GM15510 (cell line): ENCODE measurements at regions not wholly inside any gene's neighbourhood (a gene's known extent, or its start where the extent isn't known, plus 50 kb on each side); places are given as distances from the start of the nearest gene placed in this dataset.

Experiments
- POLR2A ChIP-seq: IDR thresholded peaks from 3 replicates; pipeline ENCODE4 v1.6.1; 2011; ENCODE audit warnings: borderline replicate concordance; ENCODE audit not compliant: insufficient read length; ENCODE audit errors: extremely low read depth

- TF ChIP-seq POLR2A: peak; percentile 18
Observed at GRCh38 chr9:109914280-109915027, 134.5 kb downstream of the PALM2AKAP2 start.

- TF ChIP-seq POLR2A: no peak
Observed at GRCh38 chr9:109916316-109916715, 136.3 kb downstream of the PALM2AKAP2 start.

- peak; percentile 16 for TF ChIP-seq POLR2A
Observed at GRCh38 chr9:109918339-109919163, 138.6 kb downstream of the PALM2AKAP2 start.

GRCh38 chr9:109919736-109920408, 139.9 kb downstream of the PALM2AKAP2 start:
- no peak for TF ChIP-seq POLR2A

- no peak for TF ChIP-seq POLR2A
Observed at GRCh38 chr9:109922617-109923470, 142.8 kb downstream of the PALM2AKAP2 start.

- TF ChIP-seq POLR2A: no peak
Observed at GRCh38 chr9:109923471-109923760, 143.4 kb downstream of the PALM2AKAP2 start.

GRCh38 chr9:109923806-109924205, 143.8 kb downstream of the PALM2AKAP2 start:
- no peak for TF ChIP-seq POLR2A

GRCh38 chr9:109925799-109926198, 145.8 kb downstream of the PALM2AKAP2 start:
- TF ChIP-seq POLR2A: no peak

GRCh38 chr9:109926421-109926869, 146.4 kb downstream of the PALM2AKAP2 start:
- no peak for TF ChIP-seq POLR2A

GRCh38 chr9:109931623-109932022, 151.6 kb downstream of the PALM2AKAP2 start:
- no peak for TF ChIP-seq POLR2A

- TF ChIP-seq POLR2A: no peak
Observed at GRCh38 chr9:109934136-109934856, 154.3 kb downstream of the PALM2AKAP2 start.

- no peak for TF ChIP-seq POLR2A
Observed at GRCh38 chr9:109934857-109935215, 154.8 kb downstream of the PALM2AKAP2 start.

GRCh38 chr9:109935406-109936087, 155.5 kb downstream of the PALM2AKAP2 start:
- no peak for TF ChIP-seq POLR2A
